BE2C (cell line): ENCODE measurements at regions not wholly inside any gene's neighbourhood (a gene's known extent, or its start where the extent isn't known, plus 50 kb on each side); places are given as distances from the start of the nearest gene placed in this dataset.

Experiments used
- DNase-seq: peaks from one replicate; pipeline ENCODE4 v3.0.0-alpha.2; 2020
- H3K27me3 ChIP-seq: fragments of 250-450 bp; sonication (Bioruptor Pico); 2 replicates; pipeline ENCODE4 v1.5.1; 2020; ENCODE audit warnings: mild to moderate bottlenecking
- H3K36me3 ChIP-seq: fragments of 250-450 bp; sonication (Bioruptor Pico); 2 replicates; pipeline ENCODE4 v1.5.1; 2020; ENCODE audit warnings: mild to moderate bottlenecking
- H3K4me1 ChIP-seq: fragments of 250-450 bp; sonication (Bioruptor Pico); 2 replicates; pipeline ENCODE4 v1.5.1; 2020
- H3K4me3 ChIP-seq: 2 replicates; pipeline ENCODE4 v1.5.1; 2011; ENCODE audit warnings: low read depth, low read length
- H3K9me3 ChIP-seq: fragments of 250-450 bp; sonication (Bioruptor Pico); 2 replicates; pipeline ENCODE4 v1.5.1; 2020
- CTCF ChIP-seq: IDR thresholded peaks from 2 replicates; pipeline ENCODE4 v1.5.1; 2012; ENCODE audit warnings: mild to moderate bottlenecking, low read depth, low read length

- H3K27me3 ChIP-seq = peaks cover 9% of the 10 kb centered on the region
- no peaks in the 10 kb centered on the region for H3K9me3 ChIP-seq
- no peak overlapping the region for H3K4me3 ChIP-seq
- H3K36me3 ChIP-seq = no peaks in the 10 kb centered on the region
- TF ChIP-seq CTCF = no peak
- H3K4me1 ChIP-seq = no peaks in the 10 kb centered on the region
- no peak for DNase-seq
Measured at GRCh38 chr14:56902385-56902784, 92.1 kb upstream of the OTX2 start.

- H3K4me3 ChIP-seq = no peak overlapping the region
- no peaks in the 10 kb centered on the region for H3K9me3 ChIP-seq
- H3K4me1 ChIP-seq = no peaks in the 10 kb centered on the region
- no peaks in the 10 kb centered on the region for H3K36me3 ChIP-seq
- peaks cover 9% of the 10 kb centered on the region for H3K27me3 ChIP-seq
- no peak for DNase-seq
- TF ChIP-seq CTCF = no peak
Measured at GRCh38 chr14:56900726-56901125, 90.4 kb upstream of the OTX2 start.

- TF ChIP-seq CTCF = no peak
- Histone ChIP-seq H3K27me3 (peaks cover 9% of the 10 kb centered on the region), H3K9me3 (no peaks in the 10 kb centered on the region), H3K4me1 (no peaks in the 10 kb centered on the region), H3K4me3 (no peak overlapping the region), H3K36me3 (no peaks in the 10 kb centered on the region)
- no peak for DNase-seq
Measured at GRCh38 chr14:56899829-56900228, 89.5 kb upstream of the OTX2 start.

GRCh38 chr14:56896922-56897321, 86.6 kb upstream of the OTX2 start:
- DNase-seq = no peak
- Histone ChIP-seq H3K36me3 (no peaks in the 10 kb centered on the region), H3K27me3 (no peaks in the 10 kb centered on the region; the same call in none of the 2 replicates), H3K4me1 (no peaks in the 10 kb centered on the region), H3K9me3 (no peaks in the 10 kb centered on the region), H3K4me3 (no peak overlapping the region)
- TF ChIP-seq CTCF = no peak

GRCh38 chr14:56896231-56896630, 86.0 kb upstream of the OTX2 start:
- H3K27me3 ChIP-seq = no peaks in the 10 kb centered on the region; the same call in none of the 2 replicates
- no peaks in the 10 kb centered on the region for H3K4me1 ChIP-seq
- no peaks in the 10 kb centered on the region for H3K9me3 ChIP-seq
- DNase-seq = no peak
- H3K4me3 ChIP-seq = no peak overlapping the region
- no peaks in the 10 kb centered on the region for H3K36me3 ChIP-seq
- no peak for TF ChIP-seq CTCF

- Histone ChIP-seq H3K4me3 (no peak overlapping the region), H3K36me3 (no peaks in the 10 kb centered on the region), H3K9me3 (no peaks in the 10 kb centered on the region), H3K27me3 (no peaks in the 10 kb centered on the region; the same call in none of the 2 replicates), H3K4me1 (no peaks in the 10 kb centered on the region)
- DNase-seq = no peak
- no peak for TF ChIP-seq CTCF
Measured at GRCh38 chr14:56895154-56895553, 84.9 kb upstream of the OTX2 start.
